ENCODE measurements at regions not wholly inside any gene's neighbourhood (a gene's known extent, or its start where the extent isn't known, plus 50 kb on each side); places are given as distances from the start of the nearest gene placed in this dataset.

- Histone ChIP-seq H3K4me2 (ENCODE audit: low read length, poor library complexity, severe bottlenecking) (no peak overlapping the region), H2AFZ (ENCODE audit: low read depth, low read length) (no peak overlapping the region), H2BK5ac (ENCODE audit: low read depth, low read length, poor library complexity, severe bottlenecking) (no peak overlapping the region), H3K23ac (ENCODE audit: low read length in 2 of 2) (no peak overlapping the region), H2BK12ac (ENCODE audit: low read length in 2 of 2) (no peak overlapping the region), H3K79me1 (replicated peaks; ENCODE audit: low read length, poor library complexity, severe bottlenecking) (no peaks in the 10 kb centered on the region), H3K9ac (ENCODE audit: low read length) (no peak overlapping the region), H3K14ac (ENCODE audit: low read length in 2 of 2) (no peak overlapping the region), H2AK5ac (ENCODE audit: low read length, severe bottlenecking) (no peak overlapping the region), H3K9me3 (ENCODE audit: control insufficient read depth, low read length) (no peaks in the 10 kb centered on the region), H3K36me3 (ENCODE audit: control insufficient read depth in 1 of 2, insufficient read depth in 2 of 2, low read depth in 1 of 2, low read length in 2 of 2) (no peaks in the 10 kb centered on the region), H2BK120ac (ENCODE audit: low read depth, low read length) (no peak overlapping the region), H4K8ac (ENCODE audit: low read length) (no peak overlapping the region), H4K91ac (ENCODE audit: low read length) (no peak overlapping the region), H3K4ac (ENCODE audit: low read depth in 1 of 2, low read length in 2 of 2) (no peak overlapping the region), H3K4me1 (ENCODE audit: control insufficient read depth, insufficient read depth, low read depth, low read length) (no peaks in the 10 kb centered on the region), H3K27ac (ENCODE audit: low read length, poor library complexity, severe bottlenecking) (no peak overlapping the region), H3K18ac (ENCODE audit: low read depth in 1 of 2, low read length in 2 of 2) (no peak overlapping the region), H2BK15ac (ENCODE audit: low read depth, poor library complexity, severe bottlenecking) (no peak overlapping the region), H3K4me3 (ENCODE audit: insufficient read depth in 1 of 2, low read depth in 1 of 2, low read length in 2 of 2) (no peak overlapping the region), H3K27me3 (ENCODE audit: control insufficient read depth in 1 of 2, insufficient read depth in 1 of 2, low read length in 2 of 2) (no peaks in the 10 kb centered on the region)
- no peak for DNase-seq
- 89% methylated on average over 2 of the region's 3 CpGs for whole genome bisulfite sequencing
Observed at GRCh38 chr18:41540237-41540871, 414.7 kb upstream of the PIK3C3 start.

DNA sequence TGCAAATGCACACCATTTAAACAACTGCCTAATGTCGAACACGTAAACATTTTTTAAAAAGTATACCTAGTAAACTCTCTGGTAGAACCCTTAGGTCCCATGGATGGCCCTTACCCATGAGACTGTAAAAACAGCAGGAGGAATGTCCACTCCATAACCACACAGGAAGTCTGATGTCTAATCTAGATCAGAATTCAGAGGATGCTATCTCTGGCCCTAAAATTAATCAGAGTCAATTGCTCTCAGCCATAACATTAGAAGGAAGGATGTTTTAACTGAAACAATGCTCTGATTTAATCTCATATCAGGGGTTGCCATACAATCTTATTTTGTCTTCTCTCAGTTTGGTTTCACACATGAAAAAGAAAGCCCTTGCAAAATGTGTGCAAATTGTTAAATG, 416.3 kb upstream of the PIK3C3 start:
- H4K8ac ChIP-seq (ENCODE audit: low read length): no peak overlapping the region
- no peak overlapping the region for H2BK120ac ChIP-seq (ENCODE audit: low read depth, low read length)
- H3K9ac ChIP-seq (ENCODE audit: low read length): no peak overlapping the region
- no peaks in the 10 kb centered on the region for H3K4me1 ChIP-seq (ENCODE audit: control insufficient read depth, insufficient read depth, low read depth, low read length)
- H3K4ac ChIP-seq (ENCODE audit: low read depth in 1 of 2, low read length in 2 of 2): no peak overlapping the region
- H3K9me3 ChIP-seq (ENCODE audit: control insufficient read depth, low read length): no peaks in the 10 kb centered on the region
- no peak overlapping the region for H2BK5ac ChIP-seq (ENCODE audit: low read depth, low read length, poor library complexity, severe bottlenecking)
- no peak overlapping the region for H2AK5ac ChIP-seq (ENCODE audit: low read length, severe bottlenecking)
- H3K4me2 ChIP-seq (ENCODE audit: low read length, poor library complexity, severe bottlenecking): no peak overlapping the region
- no peak overlapping the region for H4K91ac ChIP-seq (ENCODE audit: low read length)
- H2BK15ac ChIP-seq (ENCODE audit: low read depth, poor library complexity, severe bottlenecking): no peak overlapping the region
- no peaks in the 10 kb centered on the region for H3K36me3 ChIP-seq (ENCODE audit: control insufficient read depth in 1 of 2, insufficient read depth in 2 of 2, low read depth in 1 of 2, low read length in 2 of 2)
- H3K27me3 ChIP-seq (ENCODE audit: control insufficient read depth in 1 of 2, insufficient read depth in 1 of 2, low read length in 2 of 2): no peaks in the 10 kb centered on the region
- 92% methylated on average over 2 of the region's 2 CpGs for WGBS
- no peak overlapping the region for H3K18ac ChIP-seq (ENCODE audit: low read depth in 1 of 2, low read length in 2 of 2)
- no peak overlapping the region for H3K4me3 ChIP-seq (ENCODE audit: insufficient read depth in 1 of 2, low read depth in 1 of 2, low read length in 2 of 2)
- H3K14ac ChIP-seq (ENCODE audit: low read length in 2 of 2): no peak overlapping the region
- H3K79me1 ChIP-seq (replicated peaks; ENCODE audit: low read length, poor library complexity, severe bottlenecking): no peaks in the 10 kb centered on the region
- H3K23ac ChIP-seq (ENCODE audit: low read length in 2 of 2): no peak overlapping the region
- H2AFZ ChIP-seq (ENCODE audit: low read depth, low read length): no peak overlapping the region
- no peak overlapping the region for H3K27ac ChIP-seq (ENCODE audit: low read length, poor library complexity, severe bottlenecking)
- no peak overlapping the region for H2BK12ac ChIP-seq (ENCODE audit: low read length in 2 of 2)
- DNase-seq: no peak

DNA sequence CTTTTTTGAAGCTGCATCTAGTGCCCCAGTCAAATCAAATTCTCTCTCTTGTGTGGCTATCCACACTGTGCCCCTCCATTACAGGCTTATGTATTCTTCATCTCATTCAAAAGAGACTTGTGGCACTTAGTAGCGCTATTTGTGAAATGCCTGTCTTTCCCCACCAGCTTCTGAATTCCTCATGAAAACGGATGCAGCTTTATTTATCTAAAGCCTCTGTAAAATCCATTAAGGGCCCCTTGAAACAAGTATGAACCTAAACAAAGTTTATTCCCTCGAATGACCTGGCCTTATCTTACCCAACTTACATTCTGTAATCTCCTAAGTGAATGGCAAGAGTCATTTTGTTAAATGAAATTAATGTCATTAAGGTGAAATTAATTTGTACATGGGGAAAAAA, 417.4 kb upstream of the PIK3C3 start:
- Histone ChIP-seq H3K9ac (ENCODE audit: low read length) (no peak overlapping the region), H4K8ac (ENCODE audit: low read length) (no peak overlapping the region), H2AK5ac (ENCODE audit: low read length, severe bottlenecking) (no peak overlapping the region), H2BK15ac (ENCODE audit: low read depth, poor library complexity, severe bottlenecking) (no peak overlapping the region), H3K4me2 (ENCODE audit: low read length, poor library complexity, severe bottlenecking) (no peak overlapping the region), H3K18ac (ENCODE audit: low read depth in 1 of 2, low read length in 2 of 2) (no peak overlapping the region), H2BK120ac (ENCODE audit: low read depth, low read length) (no peak overlapping the region), H3K36me3 (ENCODE audit: control insufficient read depth in 1 of 2, insufficient read depth in 2 of 2, low read depth in 1 of 2, low read length in 2 of 2) (no peaks in the 10 kb centered on the region), H4K91ac (ENCODE audit: low read length) (no peak overlapping the region), H2AFZ (ENCODE audit: low read depth, low read length) (no peak overlapping the region), H3K9me3 (ENCODE audit: control insufficient read depth, low read length) (no peaks in the 10 kb centered on the region), H3K4me1 (ENCODE audit: control insufficient read depth, insufficient read depth, low read depth, low read length) (no peaks in the 10 kb centered on the region), H2BK5ac (ENCODE audit: low read depth, low read length, poor library complexity, severe bottlenecking) (no peak overlapping the region), H3K79me1 (replicated peaks; ENCODE audit: low read length, poor library complexity, severe bottlenecking) (no peaks in the 10 kb centered on the region), H3K4ac (ENCODE audit: low read depth in 1 of 2, low read length in 2 of 2) (no peak overlapping the region), H3K23ac (ENCODE audit: low read length in 2 of 2) (no peak overlapping the region), H2BK12ac (ENCODE audit: low read length in 2 of 2) (no peak overlapping the region), H3K14ac (ENCODE audit: low read length in 2 of 2) (no peak overlapping the region), H3K27ac (ENCODE audit: low read length, poor library complexity, severe bottlenecking) (no peak overlapping the region), H3K27me3 (ENCODE audit: control insufficient read depth in 1 of 2, insufficient read depth in 1 of 2, low read length in 2 of 2) (no peaks in the 10 kb centered on the region), H3K4me3 (ENCODE audit: insufficient read depth in 1 of 2, low read depth in 1 of 2, low read length in 2 of 2) (no peak overlapping the region)
- WGBS: 45% methylated on average over 2 of the region's 3 CpGs
- peak; percentile 55 for DNase-seq

DNA sequence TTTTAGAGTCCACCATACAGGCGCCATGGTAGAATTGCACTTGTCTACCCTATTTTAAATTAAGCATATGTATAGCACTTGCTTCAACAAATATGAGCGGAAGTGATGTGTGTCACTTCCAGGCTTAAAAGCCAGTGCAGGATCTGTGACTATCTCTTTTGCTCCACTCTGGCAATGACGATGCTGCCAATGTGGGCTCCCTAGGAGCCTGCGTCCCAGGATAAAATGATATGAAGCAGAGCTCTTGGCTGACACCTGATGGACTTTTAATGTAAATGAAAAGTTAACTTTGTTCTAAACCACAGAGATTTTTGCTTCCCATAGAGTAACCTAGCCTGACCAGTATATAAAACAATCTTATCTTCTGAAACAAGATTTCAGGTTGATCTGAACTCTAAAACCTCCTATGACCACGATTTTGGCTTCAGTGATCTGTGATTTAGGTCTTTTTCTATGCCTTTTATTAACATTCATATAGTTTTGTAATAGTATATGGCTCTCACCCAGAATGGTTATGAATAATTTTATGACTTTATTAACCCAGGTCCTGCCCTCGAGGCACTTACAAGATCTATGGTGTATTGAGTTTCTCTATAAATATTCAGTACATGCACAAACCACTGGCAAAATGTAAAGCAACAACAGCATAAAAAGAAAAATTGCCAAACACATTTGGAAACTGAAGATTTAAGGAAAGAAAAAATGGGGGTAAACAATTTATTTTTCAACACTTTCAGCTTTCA, 422.5 kb upstream of the PIK3C3 start:
- no peaks in the 10 kb centered on the region for H3K9me3 ChIP-seq (ENCODE audit: control insufficient read depth, low read length)
- H2BK120ac ChIP-seq (ENCODE audit: low read depth, low read length): no peak overlapping the region
- no peaks in the 10 kb centered on the region for H3K4me1 ChIP-seq (ENCODE audit: control insufficient read depth, insufficient read depth, low read depth, low read length)
- no peak overlapping the region for H3K23ac ChIP-seq (ENCODE audit: low read length in 2 of 2)
- no peaks in the 10 kb centered on the region for H3K36me3 ChIP-seq (ENCODE audit: control insufficient read depth in 1 of 2, insufficient read depth in 2 of 2, low read depth in 1 of 2, low read length in 2 of 2)
- H3K9ac ChIP-seq (ENCODE audit: low read length): no peak overlapping the region
- H4K91ac ChIP-seq (ENCODE audit: low read length): no peak overlapping the region
- H2BK15ac ChIP-seq (ENCODE audit: low read depth, poor library complexity, severe bottlenecking): no peak overlapping the region
- no peaks in the 10 kb centered on the region for H3K79me1 ChIP-seq (replicated peaks; ENCODE audit: low read length, poor library complexity, severe bottlenecking)
- no peak overlapping the region for H3K4me2 ChIP-seq (ENCODE audit: low read length, poor library complexity, severe bottlenecking)
- WGBS: 79% methylated on average over 4 of the region's 6 CpGs
- no peak overlapping the region for H4K8ac ChIP-seq (ENCODE audit: low read length)
- no peak overlapping the region for H2AFZ ChIP-seq (ENCODE audit: low read depth, low read length)
- no peak overlapping the region for H2AK5ac ChIP-seq (ENCODE audit: low read length, severe bottlenecking)
- no peak overlapping the region for H3K27ac ChIP-seq (ENCODE audit: low read length, poor library complexity, severe bottlenecking)
- H2BK5ac ChIP-seq (ENCODE audit: low read depth, low read length, poor library complexity, severe bottlenecking): no peak overlapping the region
- H3K14ac ChIP-seq (ENCODE audit: low read length in 2 of 2): no peak overlapping the region
- H2BK12ac ChIP-seq (ENCODE audit: low read length in 2 of 2): no peak overlapping the region
- no peak overlapping the region for H3K4me3 ChIP-seq (ENCODE audit: insufficient read depth in 1 of 2, low read depth in 1 of 2, low read length in 2 of 2)
- H3K27me3 ChIP-seq (ENCODE audit: control insufficient read depth in 1 of 2, insufficient read depth in 1 of 2, low read length in 2 of 2): no peaks in the 10 kb centered on the region
- peak; percentile 34 for DNase-seq
- no peak overlapping the region for H3K4ac ChIP-seq (ENCODE audit: low read depth in 1 of 2, low read length in 2 of 2)
- H3K18ac ChIP-seq (ENCODE audit: low read depth in 1 of 2, low read length in 2 of 2): no peak overlapping the region
